Sigmoid colon (tissue), 4 donors: ENCODE measurements at regions not wholly inside any gene's neighbourhood (a gene's known extent, or its start where the extent isn't known, plus 50 kb on each side); places are given as distances from the start of the nearest gene placed in this dataset.

Source experiments
- EP300 ChIP-seq, 4 donors: sonication (generic); formaldehyde crosslinking; IDR thresholded peaks; one replicate each; pipeline ENCODE4 v1.6.1; 2017; ENCODE audit warnings: antibody characterized with exemption in 4 of 4
- POLR2A ChIP-seq, 2 donors: fragments of 450-650 bp; IDR thresholded peaks; one replicate each; pipeline ENCODE4 v1.6.1; 2016; ENCODE audit warnings: antibody characterized with exemption in 2 of 2, mild to moderate bottlenecking in 2 of 2, moderate library complexity in 2 of 2
- TF ChIP-seq, protein P1 (sequence below), 4 experiments: fragments of 450-650 bp in 3 of 4; fragments of 200-600 bp in 1 of 4; IDR thresholded peaks; one replicate each; pipeline ENCODE4 v1.5.1; 2016 to 2019; ENCODE audit warnings: antibody characterized with exemption in 4 of 4, mild to moderate bottlenecking in 3 of 4, moderate library complexity in 2 of 4

- TF ChIP-seq POLR2A (IDR thresholded peaks at IDR 0.05) (no peak), EP300 (IDR thresholded peaks at IDR 0.05) (no peak)
- TF ChIP-seq, protein P1, sequence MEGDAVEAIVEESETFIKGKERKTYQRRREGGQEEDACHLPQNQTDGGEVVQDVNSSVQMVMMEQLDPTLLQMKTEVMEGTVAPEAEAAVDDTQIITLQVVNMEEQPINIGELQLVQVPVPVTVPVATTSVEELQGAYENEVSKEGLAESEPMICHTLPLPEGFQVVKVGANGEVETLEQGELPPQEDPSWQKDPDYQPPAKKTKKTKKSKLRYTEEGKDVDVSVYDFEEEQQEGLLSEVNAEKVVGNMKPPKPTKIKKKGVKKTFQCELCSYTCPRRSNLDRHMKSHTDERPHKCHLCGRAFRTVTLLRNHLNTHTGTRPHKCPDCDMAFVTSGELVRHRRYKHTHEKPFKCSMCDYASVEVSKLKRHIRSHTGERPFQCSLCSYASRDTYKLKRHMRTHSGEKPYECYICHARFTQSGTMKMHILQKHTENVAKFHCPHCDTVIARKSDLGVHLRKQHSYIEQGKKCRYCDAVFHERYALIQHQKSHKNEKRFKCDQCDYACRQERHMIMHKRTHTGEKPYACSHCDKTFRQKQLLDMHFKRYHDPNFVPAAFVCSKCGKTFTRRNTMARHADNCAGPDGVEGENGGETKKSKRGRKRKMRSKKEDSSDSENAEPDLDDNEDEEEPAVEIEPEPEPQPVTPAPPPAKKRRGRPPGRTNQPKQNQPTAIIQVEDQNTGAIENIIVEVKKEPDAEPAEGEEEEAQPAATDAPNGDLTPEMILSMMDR (IDR thresholded peaks at IDR 0.05), result no peak
Observed at GRCh38 chrX:113514906-113515305, 674.3 kb upstream of the AMOT start.
